GM12875 (cell line): ENCODE measurements at regions not wholly inside any gene's neighbourhood (a gene's known extent, or its start where the extent isn't known, plus 50 kb on each side); places are given as distances from the start of the nearest gene placed in this dataset.

ENCODE experiments used
- H3K4me3 ChIP-seq: one replicate; pipeline ENCODE4 v1.5.1; 2011; ENCODE audit warnings: low read depth, low read length, control low read depth
- TF ChIP-seq, protein P1 (sequence below): IDR thresholded peaks from 2 replicates; pipeline ENCODE4 v1.5.1; 2011; ENCODE audit warnings: low read depth, mild to moderate bottlenecking, control low read depth, inconsistent platforms, low read length, moderate library complexity, borderline replicate concordance; ENCODE audit not compliant: insufficient read depth

DNA sequence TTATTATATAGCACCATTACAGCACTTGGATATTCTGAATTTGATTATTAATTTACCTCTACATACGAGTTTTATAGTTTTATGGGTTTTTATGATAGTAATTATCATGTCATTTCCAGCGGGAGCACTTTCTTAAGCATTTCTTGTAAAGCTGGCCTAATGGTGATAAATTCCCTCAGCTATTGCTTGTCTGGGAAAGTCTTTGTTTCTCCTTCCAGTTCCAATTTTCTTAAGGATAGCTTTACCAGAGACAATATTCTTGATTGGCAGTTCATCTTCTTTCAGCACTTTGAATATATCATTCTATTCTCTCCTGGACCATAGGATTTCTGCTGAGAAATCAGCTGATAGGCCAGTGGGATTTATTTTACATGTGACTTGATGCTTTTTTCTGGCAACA is 505.4 kb downstream of the TMEM232 start:
- no peak overlapping the region for H3K4me3 ChIP-seq
- TF ChIP-seq, protein P1, sequence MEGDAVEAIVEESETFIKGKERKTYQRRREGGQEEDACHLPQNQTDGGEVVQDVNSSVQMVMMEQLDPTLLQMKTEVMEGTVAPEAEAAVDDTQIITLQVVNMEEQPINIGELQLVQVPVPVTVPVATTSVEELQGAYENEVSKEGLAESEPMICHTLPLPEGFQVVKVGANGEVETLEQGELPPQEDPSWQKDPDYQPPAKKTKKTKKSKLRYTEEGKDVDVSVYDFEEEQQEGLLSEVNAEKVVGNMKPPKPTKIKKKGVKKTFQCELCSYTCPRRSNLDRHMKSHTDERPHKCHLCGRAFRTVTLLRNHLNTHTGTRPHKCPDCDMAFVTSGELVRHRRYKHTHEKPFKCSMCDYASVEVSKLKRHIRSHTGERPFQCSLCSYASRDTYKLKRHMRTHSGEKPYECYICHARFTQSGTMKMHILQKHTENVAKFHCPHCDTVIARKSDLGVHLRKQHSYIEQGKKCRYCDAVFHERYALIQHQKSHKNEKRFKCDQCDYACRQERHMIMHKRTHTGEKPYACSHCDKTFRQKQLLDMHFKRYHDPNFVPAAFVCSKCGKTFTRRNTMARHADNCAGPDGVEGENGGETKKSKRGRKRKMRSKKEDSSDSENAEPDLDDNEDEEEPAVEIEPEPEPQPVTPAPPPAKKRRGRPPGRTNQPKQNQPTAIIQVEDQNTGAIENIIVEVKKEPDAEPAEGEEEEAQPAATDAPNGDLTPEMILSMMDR = no peak

- TF ChIP-seq, protein P1 = no peak
- no peak overlapping the region for H3K4me3 ChIP-seq
These were observed 502.4 kb downstream of the TMEM232 start for GRCh38 chr5:110224050-110224449.

GRCh38 chr5:110225949-110226348 is 500.5 kb downstream of the TMEM232 start:
- TF ChIP-seq, protein P1 = no peak
- no peak overlapping the region for H3K4me3 ChIP-seq

DNA sequence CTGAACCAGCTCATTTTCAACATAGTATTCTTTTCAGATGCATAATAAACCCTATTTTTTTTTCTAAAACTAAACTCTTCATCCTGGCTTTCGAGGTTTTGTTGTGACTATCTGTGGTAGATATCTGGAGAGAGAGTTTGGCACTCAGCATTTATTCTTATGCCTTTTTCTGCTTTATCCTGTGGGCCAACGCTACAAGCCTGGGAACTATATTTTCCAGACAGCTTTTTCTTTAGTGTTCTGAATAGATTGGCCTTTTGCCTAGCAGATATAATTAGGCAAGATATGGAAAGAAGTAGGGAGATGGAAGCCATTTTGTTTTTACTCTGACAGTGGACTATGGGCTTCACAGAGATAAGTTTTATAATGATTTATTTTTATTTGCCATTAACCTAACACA is 486.7 kb downstream of the TMEM232 start:
- TF ChIP-seq, protein P1 = no peak
- H3K4me3 ChIP-seq = no peak overlapping the region

- no peak overlapping the region for H3K4me3 ChIP-seq
- TF ChIP-seq, protein P1 = no peak
These were observed 483.5 kb downstream of the TMEM232 start for GRCh38 chr5:110242950-110243349.

DNA sequence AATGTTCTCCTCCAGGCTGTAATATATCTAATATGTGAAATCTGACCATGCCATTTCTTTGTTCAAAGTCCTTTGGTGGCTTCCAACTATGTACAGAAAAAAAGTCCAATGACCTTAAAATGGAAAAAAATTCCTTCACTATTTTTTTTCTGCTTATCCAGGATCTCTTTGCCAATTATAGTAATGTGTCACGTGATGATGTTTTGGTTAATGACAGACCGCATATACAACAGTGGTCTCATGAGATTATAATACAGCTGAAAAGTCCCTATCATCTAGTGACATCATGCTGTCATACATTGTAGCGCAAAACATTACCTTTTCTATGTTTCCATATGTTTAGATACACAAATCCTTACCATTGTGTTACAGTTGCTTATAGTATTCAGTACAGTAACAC is 477.6 kb downstream of the TMEM232 start:
- H3K4me3 ChIP-seq = no peak overlapping the region
- TF ChIP-seq, protein P1 = no peak

DNA sequence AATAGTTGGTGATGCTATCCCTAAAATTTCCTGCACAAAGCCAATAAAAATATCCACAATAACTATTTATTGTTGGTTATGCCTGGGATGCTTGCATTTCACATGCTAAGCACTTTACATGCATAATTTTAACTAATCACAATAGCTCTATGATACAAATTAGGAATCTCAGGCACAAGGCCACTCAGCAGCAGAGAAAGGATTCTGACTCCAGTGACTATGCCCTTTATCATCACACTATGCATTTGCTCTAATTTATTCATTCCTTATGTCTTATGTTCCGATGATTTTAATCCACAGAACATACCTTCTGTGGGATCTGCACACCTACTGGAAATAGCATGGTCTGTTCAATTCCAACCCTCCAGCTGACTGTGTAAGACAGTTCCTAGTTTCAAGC is 476.1 kb downstream of the TMEM232 start:
- TF ChIP-seq, protein P1 = no peak
- no peak overlapping the region for H3K4me3 ChIP-seq
